ENCODE measurements at regions not wholly inside any gene's neighbourhood (a gene's known extent, or its start where the extent isn't known, plus 50 kb on each side); places are given as distances from the start of the nearest gene placed in this dataset.
"Not testable (repeated sequence)": the region's sequence is repeated elsewhere in the genome, so short reads cannot be mapped to it uniquely, and the experiment has no call there.

DNA sequence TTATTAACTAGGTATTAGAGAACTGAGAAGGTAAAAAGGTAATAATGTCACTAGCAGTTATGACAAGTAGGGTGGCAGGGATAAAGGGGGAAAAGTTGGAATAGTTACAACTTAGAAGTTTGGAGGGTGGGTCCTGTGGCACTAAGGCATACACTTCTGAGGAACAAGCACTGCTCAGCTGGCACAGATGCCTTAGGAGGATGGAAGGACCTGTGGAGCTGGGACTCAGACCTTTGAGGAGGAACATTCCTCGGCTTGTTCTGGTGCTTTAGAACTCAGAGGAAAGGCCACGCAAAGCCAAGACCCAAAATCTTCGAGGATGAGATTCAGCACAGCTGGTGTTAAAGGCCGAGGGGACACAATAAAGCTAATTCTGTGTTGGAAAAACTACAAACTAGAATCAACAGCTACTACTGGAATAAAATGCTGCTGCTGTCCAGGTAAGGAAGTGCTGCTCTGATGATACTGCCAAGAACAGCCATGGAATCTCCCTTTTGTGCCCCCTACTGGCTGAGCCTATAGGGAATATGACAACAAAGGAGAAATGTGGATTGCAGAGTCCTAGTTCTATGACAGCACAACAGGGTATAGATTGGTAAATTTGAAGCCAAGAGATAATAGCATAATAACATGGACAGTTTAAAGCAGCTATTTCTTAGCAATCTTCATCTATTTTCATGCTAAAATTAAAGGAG is 126.7 kb downstream of the SLC25A46 start:
- DNase-seq (ENCODE audit: low read depth) = peak; percentile 37
- TF ChIP-seq CTCF (IDR thresholded peaks at IDR 0.05; ENCODE audit: insufficient read depth, low read depth, low read length) = peak; percentile 67
- no peak overlapping the region for H3K4me3 ChIP-seq (ENCODE audit: low read depth, low read length)

DNA sequence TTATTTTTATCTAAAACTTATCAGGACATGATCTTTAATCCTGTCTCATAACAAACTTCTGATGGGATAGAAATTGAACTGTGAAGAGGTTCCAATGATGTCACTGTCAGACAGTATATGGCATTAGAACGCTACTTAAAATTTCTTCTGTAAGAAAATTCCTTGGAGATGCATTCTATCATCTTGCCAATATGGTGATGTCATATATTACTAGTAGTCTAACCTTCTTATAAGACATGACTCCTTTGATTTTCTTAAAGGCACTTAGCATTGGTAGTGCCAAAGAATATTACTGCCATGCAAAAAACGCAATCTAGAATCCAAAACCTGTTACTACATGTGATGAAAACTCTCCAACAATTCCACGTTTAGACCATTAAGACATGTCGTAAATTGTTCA is 131.1 kb downstream of the SLC25A46 start:
- no peak for TF ChIP-seq CTCF (IDR thresholded peaks at IDR 0.05; ENCODE audit: insufficient read depth, low read depth, low read length)
- H3K4me3 ChIP-seq (ENCODE audit: low read depth, low read length) = no peak overlapping the region
- no peak for DNase-seq (ENCODE audit: low read depth)

DNA sequence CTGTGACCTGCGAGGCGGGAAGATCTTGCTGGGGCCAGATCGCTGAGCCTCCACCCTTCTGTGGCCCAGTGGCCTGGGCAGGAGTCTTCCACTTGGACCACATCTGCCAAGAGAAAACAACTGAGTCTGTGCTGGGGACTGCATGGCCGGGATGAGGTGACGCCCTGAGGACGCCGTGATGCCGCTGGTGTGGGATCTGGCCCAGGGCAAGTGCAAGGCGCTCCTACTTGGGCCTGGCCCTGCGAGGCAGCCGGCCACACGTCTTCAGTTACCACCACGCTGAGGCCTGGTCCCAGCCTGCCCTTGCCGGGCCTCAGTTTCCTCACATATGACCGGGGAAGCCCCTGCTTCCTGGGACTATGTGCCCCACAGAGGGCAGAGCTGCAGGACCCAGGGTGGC is 133.4 kb downstream of the SLC25A46 start:
- no peak overlapping the region for H3K4me3 ChIP-seq (ENCODE audit: low read depth, low read length)
- no peak for TF ChIP-seq CTCF (IDR thresholded peaks at IDR 0.05; ENCODE audit: insufficient read depth, low read depth, low read length)
- DNase-seq (ENCODE audit: low read depth) = no peak

GRCh38 chr5:110872963-110873362 is 134.2 kb downstream of the SLC25A46 start:
- H3K4me3 ChIP-seq (ENCODE audit: low read depth, low read length) = no peak overlapping the region
- no peak for DNase-seq (ENCODE audit: low read depth)
- TF ChIP-seq CTCF (IDR thresholded peaks at IDR 0.05; ENCODE audit: insufficient read depth, low read depth, low read length) = no peak

- no peak for DNase-seq (ENCODE audit: low read depth)
- no peak overlapping the region for H3K4me3 ChIP-seq (ENCODE audit: low read depth, low read length)
- no peak for TF ChIP-seq CTCF (IDR thresholded peaks at IDR 0.05; ENCODE audit: insufficient read depth, low read depth, low read length)
Measured at GRCh38 chr5:110873773-110874437, 135.1 kb downstream of the SLC25A46 start.

- not testable (repeated sequence) for DNase-seq (ENCODE audit: low read depth); H3K4me3 ChIP-seq (ENCODE audit: low read depth, low read length)
Measured at GRCh38 chr5:110875115-110875514, 136.3 kb downstream of the SLC25A46 start.

DNA sequence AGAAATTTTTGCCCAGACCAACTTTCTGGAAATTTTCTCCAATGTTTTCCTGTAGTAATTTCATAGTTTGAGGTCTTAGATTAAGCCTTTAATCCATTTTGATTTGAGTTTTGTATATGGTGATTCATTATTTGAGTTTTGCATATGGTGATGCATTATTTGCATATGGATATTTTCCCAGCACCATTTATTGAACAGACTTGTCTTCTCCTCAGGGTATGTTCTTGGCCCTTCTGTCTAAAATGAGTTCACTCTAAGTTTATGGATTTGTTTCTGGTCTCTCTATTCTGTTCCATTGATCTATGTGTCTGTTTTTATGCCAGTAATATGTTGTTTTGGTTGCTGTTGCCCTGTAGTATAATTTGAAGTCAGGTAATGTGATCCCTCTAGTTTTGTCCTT is 139.3 kb downstream of the SLC25A46 start:
- TF ChIP-seq CTCF (IDR thresholded peaks at IDR 0.05; ENCODE audit: insufficient read depth, low read depth, low read length) = no peak
- no peak overlapping the region for H3K4me3 ChIP-seq (ENCODE audit: low read depth, low read length)

More for the DNA sequence above, 139.3 kb downstream of the SLC25A46 start:
- DNase-seq (ENCODE audit: low read depth) = no peak

Data from fibroblast of villous mesenchyme (primary cell).